NCI-H345 treated with DMSO at 0.1 percent for 48 hours (cell line): ENCODE measurements at regions not wholly inside any gene's neighbourhood (a gene's known extent, or its start where the extent isn't known, plus 50 kb on each side); places are given as distances from the start of the nearest gene placed in this dataset.

Source experiments
- DNase-seq: peaks from one replicate; lab custom pipeline; 2025; ENCODE audit not compliant: unreplicated experiment; lab: John Stamatoyannopoulos, UW

- no peak for DNase-seq
Observed at GRCh38 chr1:221286399-221286798, 407.2 kb downstream of the HLX start.

- DNase-seq = no peak
Observed at GRCh38 chr1:221289103-221289502, 409.9 kb downstream of the HLX start.

GRCh38 chr1:221290669-221291068 lies 411.4 kb downstream of the HLX start:
- DNase-seq = no peak

- DNase-seq = no peak
Observed at GRCh38 chr1:221291113-221291512, 411.9 kb downstream of the HLX start.

- DNase-seq = no peak
Observed at GRCh38 chr1:221292652-221293051, 413.4 kb downstream of the HLX start.

GRCh38 chr1:221294242-221294641 lies 415.0 kb downstream of the HLX start:
- DNase-seq = no peak

GRCh38 chr1:221302357-221302756 lies 423.1 kb downstream of the HLX start:
- no peak for DNase-seq

GRCh38 chr1:221302810-221303209 lies 423.6 kb downstream of the HLX start:
- DNase-seq = no peak

- no peak for DNase-seq
Observed at GRCh38 chr1:221303623-221304022, 424.4 kb downstream of the HLX start.

- DNase-seq = no peak
Observed at GRCh38 chr1:221306239-221306638, 427.0 kb downstream of the HLX start.

GRCh38 chr1:221308534-221309511 lies 429.6 kb downstream of the HLX start:
- no peak for DNase-seq

- peak; percentile 87 for DNase-seq
Observed at GRCh38 chr1:221309723-221310122, 430.5 kb downstream of the HLX start.

- DNase-seq = peak; percentile 87
Observed at GRCh38 chr1:221310180-221310579, 430.9 kb downstream of the HLX start.

- no peak for DNase-seq
Observed at GRCh38 chr1:221315330-221315729, 426.6 kb downstream of the DUSP10 start.

GRCh38 chr1:221316491-221317056 lies 425.3 kb downstream of the DUSP10 start:
- DNase-seq = no peak

GRCh38 chr1:221317537-221317936 lies 424.4 kb downstream of the DUSP10 start:
- DNase-seq = no peak

GRCh38 chr1:221327954-221328353 lies 413.9 kb downstream of the DUSP10 start:
- peak; percentile 71 for DNase-seq

- no peak for DNase-seq
Observed at GRCh38 chr1:221328371-221328770, 413.5 kb downstream of the DUSP10 start.

- DNase-seq = no peak
Observed at GRCh38 chr1:221331273-221332183, 410.4 kb downstream of the DUSP10 start.

GRCh38 chr1:221334062-221334461 lies 407.8 kb downstream of the DUSP10 start:
- DNase-seq = no peak
